GM12801 (cell line): ENCODE measurements at regions not wholly inside any gene's neighbourhood (a gene's known extent, or its start where the extent isn't known, plus 50 kb on each side); places are given as distances from the start of the nearest gene placed in this dataset.

Source experiments
- CTCF ChIP-seq: IDR thresholded peaks from one replicate; pipeline ENCODE4 v1.5.1; 2011; ENCODE audit warnings: control low read depth; ENCODE audit not compliant: insufficient read length; ENCODE audit errors: extremely low read depth

- TF ChIP-seq CTCF: no peak
Measured at GRCh38 chr15:94081829-94082228, 149.5 kb upstream of the MCTP2 start.

GRCh38 chr15:94080989-94081605 is 150.3 kb upstream of the MCTP2 start:
- no peak for TF ChIP-seq CTCF

- TF ChIP-seq CTCF: no peak
Measured at GRCh38 chr15:94080416-94080815, 150.9 kb upstream of the MCTP2 start.

DNA sequence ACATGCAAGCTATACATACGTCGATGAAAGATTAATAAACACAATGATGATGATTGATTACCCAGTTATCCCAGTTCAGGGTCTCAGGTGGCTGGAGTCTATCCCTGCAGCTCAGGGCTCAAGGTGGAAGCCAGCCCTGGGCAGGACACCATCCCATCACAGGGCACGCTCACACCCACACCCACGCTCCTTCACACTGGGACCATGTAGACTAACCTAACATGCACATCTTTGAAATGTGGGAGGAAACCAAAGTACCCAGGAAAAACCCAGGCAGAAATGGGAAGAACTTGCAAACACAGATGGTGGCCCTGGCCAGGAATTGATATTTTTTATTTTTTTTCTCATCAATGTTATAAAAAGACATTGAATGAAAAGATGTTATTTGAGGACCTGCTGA is 151.4 kb upstream of the MCTP2 start:
- no peak for TF ChIP-seq CTCF

DNA sequence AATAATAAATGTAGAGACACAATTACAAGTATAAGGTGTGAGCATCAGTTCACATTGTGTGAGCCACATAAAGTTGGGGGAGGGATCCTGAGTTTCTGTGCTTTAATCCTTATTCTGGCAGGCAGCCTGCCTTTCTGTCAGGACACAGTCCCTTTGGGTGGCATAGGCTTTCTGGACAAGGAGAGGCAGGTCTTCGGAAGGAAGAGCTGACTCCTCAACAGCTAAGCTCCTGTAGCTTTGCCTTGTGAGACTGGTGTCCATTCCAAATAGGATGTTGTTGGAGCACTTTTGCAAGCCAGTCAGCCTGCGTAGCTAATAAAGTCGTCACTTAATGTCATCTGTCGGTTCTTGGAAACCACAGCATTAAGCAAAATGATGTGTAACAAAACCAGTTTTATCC is 151.9 kb upstream of the MCTP2 start:
- no peak for TF ChIP-seq CTCF

GRCh38 chr15:94077938-94078337 is 153.4 kb upstream of the MCTP2 start:
- TF ChIP-seq CTCF: no peak

GRCh38 chr15:94075349-94075748 is 156.0 kb upstream of the MCTP2 start:
- TF ChIP-seq CTCF: no peak
